ENCODE measurements at regions not wholly inside any gene's neighbourhood (a gene's known extent, or its start where the extent isn't known, plus 50 kb on each side); places are given as distances from the start of the nearest gene placed in this dataset.

DNA sequence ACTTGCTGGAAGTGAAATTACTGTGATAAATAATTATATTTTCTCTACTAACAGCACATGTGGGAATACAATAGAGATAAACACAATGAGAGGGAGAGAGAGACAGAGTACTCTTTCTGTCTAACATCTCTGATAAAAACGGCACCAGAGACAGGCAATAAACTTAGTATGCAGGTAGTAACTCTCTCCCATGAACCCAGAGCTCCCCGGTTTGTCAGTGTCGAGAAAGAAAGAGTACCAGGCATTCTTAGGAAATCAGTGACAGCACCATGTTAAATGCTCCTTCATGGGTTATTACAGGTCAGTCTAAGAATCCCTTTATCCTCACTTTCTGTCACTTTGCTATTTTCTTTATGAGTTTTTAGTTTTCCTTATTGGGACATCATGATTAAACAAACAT, 110.7 kb upstream of the EPHA3 start:
- TF ChIP-seq CTCF (IDR thresholded peaks at IDR 0.05) (no peak), POLR2AphosphoS5 (IDR thresholded peaks at IDR 0.05) (no peak)

All from breast epithelium (tissue), 3 donors.